Peyer's patch (tissue), 4 donors: ENCODE measurements at regions not wholly inside any gene's neighbourhood (a gene's known extent, or its start where the extent isn't known, plus 50 kb on each side); places are given as distances from the start of the nearest gene placed in this dataset.

Source experiments
- CTCF ChIP-seq, 6 experiments: fragments of 450-650 bp in 4 of 6; fragments of 200-600 bp in 2 of 6; sonication (generic) in 1 of 6; IDR thresholded peaks; one replicate each; pipeline ENCODE4 v1.5.1; 2017 to 2019; ENCODE audit warnings: antibody characterized with exemption in 6 of 6, mild to moderate bottlenecking in 3 of 6, moderate library complexity in 1 of 6
- POLR2A ChIP-seq, 2 donors: fragments of 450-650 bp; IDR thresholded peaks; one replicate each; pipeline ENCODE4 v1.5.1; 2017; ENCODE audit warnings: antibody characterized with exemption in 2 of 2, mild to moderate bottlenecking in 2 of 2, moderate library complexity in 2 of 2

- TF ChIP-seq CTCF (IDR thresholded peaks at IDR 0.05), result no peak
- no peak for TF ChIP-seq POLR2A (IDR thresholded peaks at IDR 0.05)
Measured at GRCh38 chr10:58925381-58925780, 251.1 kb upstream of the PHYHIPL start.
